ENCODE measurements at regions not wholly inside any gene's neighbourhood (a gene's known extent, or its start where the extent isn't known, plus 50 kb on each side); places are given as distances from the start of the nearest gene placed in this dataset.

GRCh38 chr9:84404095-84404686, 63.6 kb upstream of the SLC28A3 start:
- TF ChIP-seq, protein P1, sequence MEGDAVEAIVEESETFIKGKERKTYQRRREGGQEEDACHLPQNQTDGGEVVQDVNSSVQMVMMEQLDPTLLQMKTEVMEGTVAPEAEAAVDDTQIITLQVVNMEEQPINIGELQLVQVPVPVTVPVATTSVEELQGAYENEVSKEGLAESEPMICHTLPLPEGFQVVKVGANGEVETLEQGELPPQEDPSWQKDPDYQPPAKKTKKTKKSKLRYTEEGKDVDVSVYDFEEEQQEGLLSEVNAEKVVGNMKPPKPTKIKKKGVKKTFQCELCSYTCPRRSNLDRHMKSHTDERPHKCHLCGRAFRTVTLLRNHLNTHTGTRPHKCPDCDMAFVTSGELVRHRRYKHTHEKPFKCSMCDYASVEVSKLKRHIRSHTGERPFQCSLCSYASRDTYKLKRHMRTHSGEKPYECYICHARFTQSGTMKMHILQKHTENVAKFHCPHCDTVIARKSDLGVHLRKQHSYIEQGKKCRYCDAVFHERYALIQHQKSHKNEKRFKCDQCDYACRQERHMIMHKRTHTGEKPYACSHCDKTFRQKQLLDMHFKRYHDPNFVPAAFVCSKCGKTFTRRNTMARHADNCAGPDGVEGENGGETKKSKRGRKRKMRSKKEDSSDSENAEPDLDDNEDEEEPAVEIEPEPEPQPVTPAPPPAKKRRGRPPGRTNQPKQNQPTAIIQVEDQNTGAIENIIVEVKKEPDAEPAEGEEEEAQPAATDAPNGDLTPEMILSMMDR (IDR thresholded peaks at IDR 0.05; ENCODE audit: extremely low read depth, insufficient read depth, missing control alignments): peak; percentile 87
- in situ Hi-C loops (cut with MboI; ENCODE audit: low pct_unique_long_range_greater_than_20kb, low sequenced_read_pairs, unreplicated experiment): no loop called here
- peak; percentile 74 for DNase-seq (ENCODE audit: low spot score)

- TF ChIP-seq, protein P1 (IDR thresholded peaks at IDR 0.05; ENCODE audit: extremely low read depth, insufficient read depth, missing control alignments): no peak
- no peak for DNase-seq (ENCODE audit: low spot score)
- in situ Hi-C loops (cut with MboI; ENCODE audit: low pct_unique_long_range_greater_than_20kb, low sequenced_read_pairs, unreplicated experiment): no loop called here
Observed at GRCh38 chr9:84405667-84406066, 65.1 kb upstream of the SLC28A3 start.

- in situ Hi-C loops (cut with MboI; ENCODE audit: low pct_unique_long_range_greater_than_20kb, low sequenced_read_pairs, unreplicated experiment): no loop called here
- TF ChIP-seq, protein P1 (IDR thresholded peaks at IDR 0.05; ENCODE audit: extremely low read depth, insufficient read depth, missing control alignments): no peak
- no peak for DNase-seq (ENCODE audit: low spot score)
Observed at GRCh38 chr9:84408416-84408815, 67.9 kb upstream of the SLC28A3 start.

GRCh38 chr9:84411683-84412267, 71.2 kb upstream of the SLC28A3 start:
- in situ Hi-C loops (cut with MboI; ENCODE audit: low pct_unique_long_range_greater_than_20kb, low sequenced_read_pairs, unreplicated experiment): no loop called here
- DNase-seq (ENCODE audit: low spot score): no peak
- TF ChIP-seq, protein P1 (IDR thresholded peaks at IDR 0.05; ENCODE audit: extremely low read depth, insufficient read depth, missing control alignments): no peak

GRCh38 chr9:84412654-84413053, 72.1 kb upstream of the SLC28A3 start:
- in situ Hi-C loops (cut with MboI; ENCODE audit: low pct_unique_long_range_greater_than_20kb, low sequenced_read_pairs, unreplicated experiment): no loop called here
- no peak for DNase-seq (ENCODE audit: low spot score)
- TF ChIP-seq, protein P1 (IDR thresholded peaks at IDR 0.05; ENCODE audit: extremely low read depth, insufficient read depth, missing control alignments): no peak

DNA sequence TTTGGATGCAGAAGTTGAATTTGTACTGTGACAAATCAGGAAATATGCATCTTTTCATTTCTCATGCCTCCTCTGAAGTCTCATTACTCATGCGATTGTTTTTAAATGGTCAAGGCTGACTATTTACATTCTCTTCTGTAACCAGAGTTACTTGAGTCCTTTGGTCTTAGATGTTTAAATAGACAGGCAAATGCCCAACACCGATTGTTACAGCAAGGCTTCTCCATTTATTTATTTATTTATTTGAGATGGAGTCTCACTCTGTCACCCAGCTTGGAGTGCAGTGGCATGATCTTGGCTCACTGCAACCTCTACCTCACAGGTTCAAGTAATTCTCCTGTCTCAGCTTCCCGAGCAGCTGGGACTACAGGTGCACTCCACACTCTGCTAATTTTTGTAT, 72.7 kb upstream of the SLC28A3 start:
- DNase-seq (ENCODE audit: low spot score): no peak
- TF ChIP-seq, protein P1 (IDR thresholded peaks at IDR 0.05; ENCODE audit: extremely low read depth, insufficient read depth, missing control alignments): no peak
- in situ Hi-C loops (cut with MboI; ENCODE audit: low pct_unique_long_range_greater_than_20kb, low sequenced_read_pairs, unreplicated experiment): no loop called here

Data from GM13977 (cell line).